ENCODE measurements at regions not wholly inside any gene's neighbourhood (a gene's known extent, or its start where the extent isn't known, plus 50 kb on each side); places are given as distances from the start of the nearest gene placed in this dataset.

DNA sequence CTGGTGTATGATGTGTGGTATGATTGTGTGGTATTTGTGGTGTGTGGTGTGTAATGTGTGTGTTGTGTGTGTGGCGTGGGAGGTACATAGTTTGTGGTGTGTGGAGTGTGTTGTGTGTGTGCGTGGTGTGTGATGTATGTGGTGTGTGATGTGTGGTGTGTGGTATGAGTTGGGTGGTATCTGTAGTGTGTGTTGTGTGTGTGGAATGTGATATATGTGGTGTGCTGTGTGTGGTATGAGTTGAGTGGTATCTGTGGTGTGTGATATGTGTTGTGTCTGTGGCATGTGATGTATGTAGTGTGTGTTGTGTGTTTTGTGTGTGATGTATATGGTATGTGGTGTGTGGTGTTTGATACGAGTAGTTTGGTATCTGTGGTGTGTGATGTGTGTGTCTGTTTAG, 272.5 kb upstream of the IRX1 start:
- CTCF ChIA-PET: no interaction called here

DNA sequence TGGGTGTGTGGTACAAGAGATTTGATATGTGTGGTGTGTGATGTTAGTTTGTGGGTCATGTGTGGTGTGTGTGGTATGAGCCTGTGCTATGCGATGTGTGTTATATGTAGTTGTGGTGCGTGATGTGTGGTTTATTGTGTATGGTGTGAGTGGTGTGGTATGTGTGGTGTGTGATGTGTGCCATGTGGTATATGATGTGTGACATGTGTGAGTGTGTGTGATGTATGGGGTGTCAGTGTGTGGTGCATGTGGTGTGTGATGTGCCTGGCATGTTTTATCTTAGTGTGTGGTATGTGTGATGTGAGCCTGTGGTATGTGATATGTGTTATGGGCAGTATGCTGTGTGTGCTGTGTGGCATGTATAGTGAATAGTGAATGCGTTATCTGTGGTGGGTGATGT, 273.0 kb upstream of the IRX1 start:
- no peak overlapping the region for H3K4me3 Mint-ChIP-seq
- ATAC-seq (no peak), DNase-seq (ENCODE audit: low spot score) (no peak)
- no peaks in the 10 kb centered on the region; the same call in 1 of the 2 replicates for H3K27me3 Mint-ChIP-seq (ENCODE audit: low read depth)
- CTCF ChIA-PET: no interaction called here
- no peaks in the 10 kb centered on the region for H3K36me3 Mint-ChIP-seq
- peaks cover 18% of the 10 kb centered on the region for H3K4me1 Mint-ChIP-seq
- TF ChIP-seq, protein P1, sequence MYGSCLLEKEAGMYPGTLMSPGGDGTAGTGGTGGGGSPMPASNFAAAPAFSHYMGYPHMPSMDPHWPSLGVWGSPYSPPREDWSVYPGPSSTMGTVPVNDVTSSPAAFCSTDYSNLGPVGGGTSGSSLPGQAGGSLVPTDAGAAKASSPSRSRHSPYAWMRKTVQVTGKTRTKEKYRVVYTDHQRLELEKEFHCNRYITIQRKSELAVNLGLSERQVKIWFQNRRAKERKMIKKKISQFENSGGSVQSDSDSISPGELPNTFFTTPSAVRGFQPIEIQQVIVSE (CRISPR knock-in tag; IDR thresholded peaks at IDR 0.05; ENCODE audit: borderline replicate concordance): no peak
- TF ChIP-seq TEAD4 (CRISPR knock-in tag; IDR thresholded peaks at IDR 0.05) (no peak), NFYB (CRISPR knock-in tag; conservative IDR thresholded peaks at IDR 0.05; ENCODE audit: low read depth) (no peak), GTF2I (CRISPR knock-in tag; conservative IDR thresholded peaks at IDR 0.05) (no peak), NR1H2 (CRISPR knock-in tag; IDR thresholded peaks at IDR 0.05) (no peak), ZNF138 (CRISPR knock-in tag; conservative IDR thresholded peaks at IDR 0.05) (no peak), GABPB1 (CRISPR knock-in tag; IDR thresholded peaks at IDR 0.05) (no peak)
- TF ChIP-seq, protein P2, sequence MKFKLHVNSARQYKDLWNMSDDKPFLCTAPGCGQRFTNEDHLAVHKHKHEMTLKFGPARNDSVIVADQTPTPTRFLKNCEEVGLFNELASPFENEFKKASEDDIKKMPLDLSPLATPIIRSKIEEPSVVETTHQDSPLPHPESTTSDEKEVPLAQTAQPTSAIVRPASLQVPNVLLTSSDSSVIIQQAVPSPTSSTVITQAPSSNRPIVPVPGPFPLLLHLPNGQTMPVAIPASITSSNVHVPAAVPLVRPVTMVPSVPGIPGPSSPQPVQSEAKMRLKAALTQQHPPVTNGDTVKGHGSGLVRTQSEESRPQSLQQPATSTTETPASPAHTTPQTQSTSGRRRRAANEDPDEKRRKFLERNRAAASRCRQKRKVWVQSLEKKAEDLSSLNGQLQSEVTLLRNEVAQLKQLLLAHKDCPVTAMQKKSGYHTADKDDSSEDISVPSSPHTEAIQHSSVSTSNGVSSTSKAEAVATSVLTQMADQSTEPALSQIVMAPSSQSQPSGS (CRISPR knock-in tag; IDR thresholded peaks at IDR 0.05; ENCODE audit: borderline replicate concordance, low read depth): no peak
- TF ChIP-seq, protein P3, sequence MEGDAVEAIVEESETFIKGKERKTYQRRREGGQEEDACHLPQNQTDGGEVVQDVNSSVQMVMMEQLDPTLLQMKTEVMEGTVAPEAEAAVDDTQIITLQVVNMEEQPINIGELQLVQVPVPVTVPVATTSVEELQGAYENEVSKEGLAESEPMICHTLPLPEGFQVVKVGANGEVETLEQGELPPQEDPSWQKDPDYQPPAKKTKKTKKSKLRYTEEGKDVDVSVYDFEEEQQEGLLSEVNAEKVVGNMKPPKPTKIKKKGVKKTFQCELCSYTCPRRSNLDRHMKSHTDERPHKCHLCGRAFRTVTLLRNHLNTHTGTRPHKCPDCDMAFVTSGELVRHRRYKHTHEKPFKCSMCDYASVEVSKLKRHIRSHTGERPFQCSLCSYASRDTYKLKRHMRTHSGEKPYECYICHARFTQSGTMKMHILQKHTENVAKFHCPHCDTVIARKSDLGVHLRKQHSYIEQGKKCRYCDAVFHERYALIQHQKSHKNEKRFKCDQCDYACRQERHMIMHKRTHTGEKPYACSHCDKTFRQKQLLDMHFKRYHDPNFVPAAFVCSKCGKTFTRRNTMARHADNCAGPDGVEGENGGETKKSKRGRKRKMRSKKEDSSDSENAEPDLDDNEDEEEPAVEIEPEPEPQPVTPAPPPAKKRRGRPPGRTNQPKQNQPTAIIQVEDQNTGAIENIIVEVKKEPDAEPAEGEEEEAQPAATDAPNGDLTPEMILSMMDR (IDR thresholded peaks at IDR 0.05): no peak
- TF ChIP-seq, protein P4, sequence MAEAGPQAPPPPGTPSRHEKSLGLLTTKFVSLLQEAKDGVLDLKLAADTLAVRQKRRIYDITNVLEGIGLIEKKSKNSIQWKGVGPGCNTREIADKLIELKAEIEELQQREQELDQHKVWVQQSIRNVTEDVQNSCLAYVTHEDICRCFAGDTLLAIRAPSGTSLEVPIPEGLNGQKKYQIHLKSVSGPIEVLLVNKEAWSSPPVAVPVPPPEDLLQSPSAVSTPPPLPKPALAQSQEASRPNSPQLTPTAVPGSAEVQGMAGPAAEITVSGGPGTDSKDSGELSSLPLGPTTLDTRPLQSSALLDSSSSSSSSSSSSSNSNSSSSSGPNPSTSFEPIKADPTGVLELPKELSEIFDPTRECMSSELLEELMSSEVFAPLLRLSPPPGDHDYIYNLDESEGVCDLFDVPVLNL (CRISPR knock-in tag; IDR thresholded peaks at IDR 0.05; ENCODE audit: borderline replicate concordance, low read depth): no peak
- POLR2A ChIA-PET: no interaction called here
- H3K9me3 Mint-ChIP-seq: no peaks in the 10 kb centered on the region
- no peak overlapping the region for H3K27ac Mint-ChIP-seq

More for the DNA sequence above, 272.5 kb upstream of the IRX1 start:
- POLR2A ChIA-PET: no interaction called here
- H3K9me3 Mint-ChIP-seq: no peaks in the 10 kb centered on the region
- no peaks in the 10 kb centered on the region for H3K36me3 Mint-ChIP-seq
- TF ChIP-seq FOXK1 (CRISPR knock-in tag; IDR thresholded peaks at IDR 0.05) (no peak), TEAD1 (CRISPR knock-in tag; IDR thresholded peaks at IDR 0.05) (no peak), ZNF317 (CRISPR knock-in tag; IDR thresholded peaks at IDR 0.05; ENCODE audit: borderline replicate concordance, low read depth) (no peak), RELA (CRISPR knock-in tag; IDR thresholded peaks at IDR 0.05; ENCODE audit: borderline replicate concordance) (no peak), NFE2L1 (CRISPR knock-in tag; IDR thresholded peaks at IDR 0.05) (0 out of 2 replicates have a peak, but pooled peaks have one; percentile 22), PRRX2 (CRISPR knock-in tag; IDR thresholded peaks at IDR 0.05) (no peak)
- TF ChIP-seq, protein P5, sequence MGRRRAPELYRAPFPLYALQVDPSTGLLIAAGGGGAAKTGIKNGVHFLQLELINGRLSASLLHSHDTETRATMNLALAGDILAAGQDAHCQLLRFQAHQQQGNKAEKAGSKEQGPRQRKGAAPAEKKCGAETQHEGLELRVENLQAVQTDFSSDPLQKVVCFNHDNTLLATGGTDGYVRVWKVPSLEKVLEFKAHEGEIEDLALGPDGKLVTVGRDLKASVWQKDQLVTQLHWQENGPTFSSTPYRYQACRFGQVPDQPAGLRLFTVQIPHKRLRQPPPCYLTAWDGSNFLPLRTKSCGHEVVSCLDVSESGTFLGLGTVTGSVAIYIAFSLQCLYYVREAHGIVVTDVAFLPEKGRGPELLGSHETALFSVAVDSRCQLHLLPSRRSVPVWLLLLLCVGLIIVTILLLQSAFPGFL (CRISPR knock-in tag; IDR thresholded peaks at IDR 0.05; ENCODE audit: borderline replicate concordance): no peak
- TF ChIP-seq, protein P6, sequence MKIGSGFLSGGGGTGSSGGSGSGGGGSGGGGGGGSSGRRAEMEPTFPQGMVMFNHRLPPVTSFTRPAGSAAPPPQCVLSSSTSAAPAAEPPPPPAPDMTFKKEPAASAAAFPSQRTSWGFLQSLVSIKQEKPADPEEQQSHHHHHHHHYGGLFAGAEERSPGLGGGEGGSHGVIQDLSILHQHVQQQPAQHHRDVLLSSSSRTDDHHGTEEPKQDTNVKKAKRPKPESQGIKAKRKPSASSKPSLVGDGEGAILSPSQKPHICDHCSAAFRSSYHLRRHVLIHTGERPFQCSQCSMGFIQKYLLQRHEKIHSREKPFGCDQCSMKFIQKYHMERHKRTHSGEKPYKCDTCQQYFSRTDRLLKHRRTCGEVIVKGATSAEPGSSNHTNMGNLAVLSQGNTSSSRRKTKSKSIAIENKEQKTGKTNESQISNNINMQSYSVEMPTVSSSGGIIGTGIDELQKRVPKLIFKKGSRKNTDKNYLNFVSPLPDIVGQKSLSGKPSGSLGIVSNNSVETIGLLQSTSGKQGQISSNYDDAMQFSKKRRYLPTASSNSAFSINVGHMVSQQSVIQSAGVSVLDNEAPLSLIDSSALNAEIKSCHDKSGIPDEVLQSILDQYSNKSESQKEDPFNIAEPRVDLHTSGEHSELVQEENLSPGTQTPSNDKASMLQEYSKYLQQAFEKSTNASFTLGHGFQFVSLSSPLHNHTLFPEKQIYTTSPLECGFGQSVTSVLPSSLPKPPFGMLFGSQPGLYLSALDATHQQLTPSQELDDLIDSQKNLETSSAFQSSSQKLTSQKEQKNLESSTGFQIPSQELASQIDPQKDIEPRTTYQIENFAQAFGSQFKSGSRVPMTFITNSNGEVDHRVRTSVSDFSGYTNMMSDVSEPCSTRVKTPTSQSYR (CRISPR knock-in tag; IDR thresholded peaks at IDR 0.05): no peak
- no peak for ATAC-seq
- H3K4me1 Mint-ChIP-seq: peaks cover 19% of the 10 kb centered on the region
- no peak for DNase-seq (ENCODE audit: low spot score)
- H3K4me3 Mint-ChIP-seq: no peak overlapping the region
- H3K27me3 Mint-ChIP-seq (ENCODE audit: low read depth): no peaks in the 10 kb centered on the region; the same call in 1 of the 2 replicates
- H3K27ac Mint-ChIP-seq: no peak overlapping the region

All from WTC11 (cell line).